Ishikawa (cell line): ENCODE measurements at regions not wholly inside any gene's neighbourhood (a gene's known extent, or its start where the extent isn't known, plus 50 kb on each side); places are given as distances from the start of the nearest gene placed in this dataset.

Experiments used
- CEBPB ChIP-seq: IDR thresholded peaks from 2 replicates; pipeline ENCODE4 v1.6.1; 2012
- CREB1 ChIP-seq: IDR thresholded peaks from 2 replicates; pipeline ENCODE4 v1.6.1; 2012; ENCODE audit warnings: low read depth
- EGR1 ChIP-seq: IDR thresholded peaks from 2 replicates; pipeline ENCODE4 v1.6.1; 2012
- EP300 ChIP-seq: IDR thresholded peaks from 2 replicates; pipeline ENCODE4 v1.6.1; 2012; ENCODE audit warnings: borderline replicate concordance
- FOXM1 ChIP-seq: IDR thresholded peaks from 2 replicates; pipeline ENCODE4 v1.6.1; 2012; ENCODE audit warnings: low read depth, borderline replicate concordance
- MAX ChIP-seq: IDR thresholded peaks from 2 replicates; pipeline ENCODE4 v1.6.1; 2012
- NFIC ChIP-seq: IDR thresholded peaks from 2 replicates; pipeline ENCODE4 v1.6.1; 2012
- RAD21 ChIP-seq: IDR thresholded peaks from 2 replicates; pipeline ENCODE4 v1.6.1; 2012; ENCODE audit warnings: low read depth
- TAF1 ChIP-seq: IDR thresholded peaks from 2 replicates; pipeline ENCODE4 v1.6.1; 2012; ENCODE audit warnings: low read depth, mild to moderate bottlenecking
- TCF12 ChIP-seq: IDR thresholded peaks from 2 replicates; pipeline ENCODE4 v1.6.1; 2012; ENCODE audit warnings: low read depth
- TEAD4 ChIP-seq: IDR thresholded peaks from 2 replicates; pipeline ENCODE4 v1.6.1; 2012
- YY1 ChIP-seq: IDR thresholded peaks from 2 replicates; pipeline ENCODE4 v1.6.1; 2012; ENCODE audit warnings: low read depth
- TF ChIP-seq, protein P1 (sequence below): IDR thresholded peaks from 2 replicates; pipeline ENCODE4 v1.6.1; 2012; ENCODE audit warnings: low read depth, mild to moderate bottlenecking
- TF ChIP-seq, protein P2 (sequence below): IDR thresholded peaks from 2 replicates; pipeline ENCODE4 v1.6.1; 2012

DNA sequence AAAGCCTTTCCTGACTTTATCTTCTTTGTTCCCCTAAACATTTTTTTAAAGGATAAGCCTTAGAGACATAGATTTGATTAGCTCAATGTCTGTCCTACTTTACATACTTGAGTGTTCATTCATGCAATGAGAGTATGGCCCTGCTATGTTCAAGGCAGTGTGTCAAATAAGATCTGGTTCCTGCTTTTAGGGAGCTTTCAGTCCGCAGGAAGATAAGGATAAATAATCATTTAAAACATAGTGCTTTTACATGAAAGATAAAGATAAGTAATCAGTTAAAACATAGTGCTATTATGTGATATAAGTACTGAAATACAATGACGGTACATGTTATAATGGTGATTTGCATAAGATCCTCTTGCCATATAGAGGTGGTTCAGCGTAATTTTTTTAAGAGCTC, 378.3 kb upstream of the PRICKLE1 start:
- TF ChIP-seq YY1: no peak
- no peak for TF ChIP-seq TAF1
- TF ChIP-seq TEAD4: no peak
- TF ChIP-seq FOXM1: no peak
- no peak for TF ChIP-seq TCF12
- TF ChIP-seq EGR1: no peak
- TF ChIP-seq, protein P1, sequence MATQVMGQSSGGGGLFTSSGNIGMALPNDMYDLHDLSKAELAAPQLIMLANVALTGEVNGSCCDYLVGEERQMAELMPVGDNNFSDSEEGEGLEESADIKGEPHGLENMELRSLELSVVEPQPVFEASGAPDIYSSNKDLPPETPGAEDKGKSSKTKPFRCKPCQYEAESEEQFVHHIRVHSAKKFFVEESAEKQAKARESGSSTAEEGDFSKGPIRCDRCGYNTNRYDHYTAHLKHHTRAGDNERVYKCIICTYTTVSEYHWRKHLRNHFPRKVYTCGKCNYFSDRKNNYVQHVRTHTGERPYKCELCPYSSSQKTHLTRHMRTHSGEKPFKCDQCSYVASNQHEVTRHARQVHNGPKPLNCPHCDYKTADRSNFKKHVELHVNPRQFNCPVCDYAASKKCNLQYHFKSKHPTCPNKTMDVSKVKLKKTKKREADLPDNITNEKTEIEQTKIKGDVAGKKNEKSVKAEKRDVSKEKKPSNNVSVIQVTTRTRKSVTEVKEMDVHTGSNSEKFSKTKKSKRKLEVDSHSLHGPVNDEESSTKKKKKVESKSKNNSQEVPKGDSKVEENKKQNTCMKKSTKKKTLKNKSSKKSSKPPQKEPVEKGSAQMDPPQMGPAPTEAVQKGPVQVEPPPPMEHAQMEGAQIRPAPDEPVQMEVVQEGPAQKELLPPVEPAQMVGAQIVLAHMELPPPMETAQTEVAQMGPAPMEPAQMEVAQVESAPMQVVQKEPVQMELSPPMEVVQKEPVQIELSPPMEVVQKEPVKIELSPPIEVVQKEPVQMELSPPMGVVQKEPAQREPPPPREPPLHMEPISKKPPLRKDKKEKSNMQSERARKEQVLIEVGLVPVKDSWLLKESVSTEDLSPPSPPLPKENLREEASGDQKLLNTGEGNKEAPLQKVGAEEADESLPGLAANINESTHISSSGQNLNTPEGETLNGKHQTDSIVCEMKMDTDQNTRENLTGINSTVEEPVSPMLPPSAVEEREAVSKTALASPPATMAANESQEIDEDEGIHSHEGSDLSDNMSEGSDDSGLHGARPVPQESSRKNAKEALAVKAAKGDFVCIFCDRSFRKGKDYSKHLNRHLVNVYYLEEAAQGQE: no peak
- no peak for TF ChIP-seq MAX
- TF ChIP-seq EP300: no peak
- no peak for TF ChIP-seq CEBPB
- TF ChIP-seq, protein P2, sequence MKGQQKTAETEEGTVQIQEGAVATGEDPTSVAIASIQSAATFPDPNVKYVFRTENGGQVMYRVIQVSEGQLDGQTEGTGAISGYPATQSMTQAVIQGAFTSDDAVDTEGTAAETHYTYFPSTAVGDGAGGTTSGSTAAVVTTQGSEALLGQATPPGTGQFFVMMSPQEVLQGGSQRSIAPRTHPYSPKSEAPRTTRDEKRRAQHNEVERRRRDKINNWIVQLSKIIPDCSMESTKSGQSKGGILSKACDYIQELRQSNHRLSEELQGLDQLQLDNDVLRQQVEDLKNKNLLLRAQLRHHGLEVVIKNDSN: no peak
- TF ChIP-seq CREB1: no peak
- TF ChIP-seq NFIC: no peak
- TF ChIP-seq RAD21: no peak
